CD4-positive, alpha-beta memory T cell (primary cell): ENCODE measurements at regions not wholly inside any gene's neighbourhood (a gene's known extent, or its start where the extent isn't known, plus 50 kb on each side); places are given as distances from the start of the nearest gene placed in this dataset.

Experiments used
- CTCF ChIA-PET: fragments of 350-600 bp; sonication (Branson Sonifier 250); formaldehyde crosslinking; loops from one replicate; lab custom pipeline; 2021; ENCODE audit warnings: inconsistent platforms; ENCODE audit not compliant: partially characterized antibody; lab: Charles Lee
- POLR2A ChIA-PET: fragments of 350-600 bp; sonication (Branson Sonifier 250); formaldehyde crosslinking; loops from one replicate; lab custom pipeline; 2021; ENCODE audit not compliant: partially characterized antibody; lab: Charles Lee
- DNase-seq, 5 donors: peaks; one replicate each; pipeline versions ENCODE4 v3.0.0 to v3.0.0-alpha.2; 2020 to 2022; ENCODE audit warnings: mixed read lengths in 1 of 5
- H3K27ac ChIP-seq: one replicate; pipeline ENCODE4 v1.7.0; 2013; ENCODE audit warnings: low read depth, low read length
- H3K27me3 ChIP-seq: 2 replicates; pipeline ENCODE4 v1.7.0; 2013; ENCODE audit warnings: mild to moderate bottlenecking, low read length, moderate library complexity; ENCODE audit not compliant: insufficient read depth
- H3K36me3 ChIP-seq: 2 replicates; pipeline ENCODE4 v1.7.0; 2013; ENCODE audit warnings: mild to moderate bottlenecking, low read length, moderate library complexity; ENCODE audit not compliant: insufficient read depth
- H3K4me1 ChIP-seq: 2 replicates; pipeline ENCODE4 v1.7.0; 2013; ENCODE audit warnings: mild to moderate bottlenecking, low read length, moderate library complexity; ENCODE audit not compliant: insufficient read depth
- H3K4me3 ChIP-seq, 2 donors: one replicate each; pipeline ENCODE4 v1.7.0; 2013; ENCODE audit warnings: low read length in 2 of 2, mild to moderate bottlenecking in 1 of 2
- H3K9me3 ChIP-seq, 2 donors: one replicate each; pipeline ENCODE4 v1.7.0; 2013; ENCODE audit warnings: low read length in 2 of 2, control low read depth in 1 of 2; ENCODE audit not compliant: control insufficient read depth in 1 of 2
- H3K27ac Mint-ChIP-seq, 7 donors: one replicate each; pipeline ENCODE4 v1.8.0; 2020 to 2021; ENCODE audit warnings: mixed read lengths in 7 of 7, mild to moderate bottlenecking in 6 of 7, inconsistent platforms in 3 of 7, moderate library complexity in 3 of 7
- H3K27me3 Mint-ChIP-seq, 2 donors: one replicate each; pipeline ENCODE4 v1.8.0; 2020 to 2021; ENCODE audit warnings: mixed read lengths in 2 of 2
- H3K36me3 Mint-ChIP-seq, 2 donors: one replicate each; pipeline ENCODE4 v1.8.0; 2020 to 2021; ENCODE audit warnings: mixed read lengths in 2 of 2, inconsistent platforms in 1 of 2, mild to moderate bottlenecking in 1 of 2
- H3K4me1 Mint-ChIP-seq, 4 donors: one replicate each; pipeline ENCODE4 v1.8.0; 2020 to 2021; ENCODE audit warnings: mixed read lengths in 4 of 4, mild to moderate bottlenecking in 1 of 4
- H3K4me3 Mint-ChIP-seq, 8 donors: one replicate each; pipeline ENCODE4 v1.8.0; 2020 to 2021; ENCODE audit warnings: mixed read lengths in 8 of 8, mild to moderate bottlenecking in 7 of 8, moderate library complexity in 6 of 8, inconsistent platforms in 3 of 8
- H3K9me3 Mint-ChIP-seq, 8 donors: one replicate each; pipeline ENCODE4 v1.8.0; 2020 to 2021; ENCODE audit warnings: mixed read lengths in 8 of 8, mild to moderate bottlenecking in 5 of 8, inconsistent platforms in 3 of 8, moderate library complexity in 1 of 8
- intact Hi-C: fragments of 100-400 bp; cut with micrococcal nuclease; formaldehyde crosslinking; loops from one replicate; pipeline ENCODE4 v1.15.1; 2023

DNA sequence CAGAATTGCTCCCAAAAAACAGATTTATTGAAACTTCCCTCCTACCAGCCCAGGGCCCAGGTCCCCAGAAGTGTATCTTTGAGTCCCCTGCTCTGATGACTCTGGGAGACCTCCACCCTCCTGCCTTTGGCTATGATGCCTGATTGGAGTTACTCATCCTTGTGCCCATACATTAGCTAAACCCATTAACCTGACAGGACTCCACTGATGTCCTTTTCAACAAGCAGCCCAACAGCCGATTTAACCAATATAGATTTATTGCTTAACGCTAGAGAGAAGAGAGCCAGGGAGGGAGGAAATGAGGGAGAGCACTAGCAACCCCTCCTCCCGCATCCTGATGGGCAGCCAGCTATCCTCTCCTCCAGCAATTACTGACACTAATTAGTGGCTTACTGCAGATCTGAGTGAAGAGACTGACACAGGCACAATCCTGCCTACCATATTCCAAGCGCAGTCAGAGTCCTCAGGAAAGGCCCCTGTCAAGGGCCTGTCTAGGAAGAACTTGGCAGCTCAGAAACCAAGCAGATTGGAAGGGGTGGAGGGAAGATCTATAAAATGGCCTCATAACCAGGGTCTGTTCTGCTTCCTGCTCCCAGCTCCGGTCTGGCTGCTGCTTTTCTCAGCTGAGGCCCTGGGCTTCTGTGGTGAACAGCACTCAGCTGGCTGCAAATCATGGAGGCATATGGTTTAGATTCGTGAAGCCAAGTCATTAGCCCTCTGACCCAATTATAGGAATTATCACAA is 484.5 kb upstream of the DAB1 start:
- Mint-ChIP-seq H3K36me3 (no peaks in the 10 kb centered on the region), H3K27me3 (no peaks in the 10 kb centered on the region), H3K27ac (no peak overlapping the region), H3K4me3 (no peak overlapping the region), H3K9me3 (peaks cover 0 to 5% (median 2%) of the 10 kb centered on the region in 8 donors), H3K4me1 (no peaks in the 10 kb centered on the region)
- H3K4me3 ChIP-seq, result no peak overlapping the region
- CTCF ChIA-PET, result no interaction called here
- no peak overlapping the region for H3K27ac ChIP-seq
- H3K4me1 ChIP-seq, result no peaks in the 10 kb centered on the region
- no peaks in the 10 kb centered on the region for H3K36me3 ChIP-seq
- no peak for DNase-seq
- intact Hi-C loops, result no loop called here
- POLR2A ChIA-PET, result no interaction called here
- no peaks in the 10 kb centered on the region for H3K9me3 ChIP-seq
- no peaks in the 10 kb centered on the region for H3K27me3 ChIP-seq

DNA sequence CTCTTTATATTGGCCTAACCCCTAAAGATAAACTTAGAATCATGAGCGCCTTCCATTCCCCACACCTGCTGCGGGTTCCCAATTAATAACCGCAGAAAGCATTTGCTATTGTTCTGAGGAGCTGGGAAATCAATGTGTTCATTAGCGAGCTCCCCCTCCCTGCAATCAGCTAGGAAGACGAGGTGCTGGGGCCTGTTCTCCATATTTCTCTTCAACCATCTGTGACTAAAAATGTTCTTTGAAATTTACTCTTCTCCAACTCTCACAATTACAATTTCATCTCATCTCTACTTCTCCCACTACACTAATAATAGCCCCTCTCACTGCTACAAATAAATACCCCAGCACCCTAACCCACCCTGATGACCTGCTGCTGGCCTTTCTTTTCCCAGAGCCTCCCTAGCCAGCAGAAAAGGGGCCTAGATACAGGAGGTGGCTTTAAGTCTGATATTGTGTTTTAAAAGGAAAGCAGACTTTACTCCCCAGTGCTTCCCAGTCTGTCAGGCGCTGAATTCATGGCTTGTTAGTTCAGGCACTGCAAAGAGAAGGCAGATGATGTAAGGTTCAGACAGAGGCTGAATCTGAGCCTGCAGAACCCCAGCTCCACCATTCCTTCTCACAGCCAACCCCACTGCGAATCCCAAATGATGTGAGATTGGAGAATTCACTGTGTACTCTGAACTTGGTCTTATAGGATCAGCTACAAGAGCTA is 477.5 kb upstream of the DAB1 start:
- CTCF ChIA-PET, result no interaction called here
- Mint-ChIP-seq H3K4me3 (no peak overlapping the region), H3K36me3 (no peaks in the 10 kb centered on the region), H3K27ac (no peak overlapping the region), H3K27me3 (peaks cover 1 to 3% of the 10 kb centered on the region in 2 donors), H3K9me3 (peaks cover 0 to 3% (median 0%) of the 10 kb centered on the region in 8 donors), H3K4me1 (no peaks in the 10 kb centered on the region)
- no peak overlapping the region for H3K4me3 ChIP-seq
- no peaks in the 10 kb centered on the region for H3K9me3 ChIP-seq
- no peaks in the 10 kb centered on the region for H3K4me1 ChIP-seq
- H3K36me3 ChIP-seq, result no peaks in the 10 kb centered on the region
- POLR2A ChIA-PET, result no interaction called here
- intact Hi-C loops, result no loop called here
- no peaks in the 10 kb centered on the region for H3K27me3 ChIP-seq
- no peak overlapping the region for H3K27ac ChIP-seq
- no peak for DNase-seq

- Mint-ChIP-seq H3K27ac (no peak overlapping the region), H3K27me3 (peaks cover 4 to 5% of the 10 kb centered on the region in 2 donors), H3K4me1 (no peaks in the 10 kb centered on the region), H3K9me3 (peaks cover 0 to 3% (median 0%) of the 10 kb centered on the region in 8 donors), H3K4me3 (no peak overlapping the region), H3K36me3 (no peaks in the 10 kb centered on the region)
- intact Hi-C loops, result no loop called here
- no peaks in the 10 kb centered on the region for H3K4me1 ChIP-seq
- CTCF ChIA-PET, result no interaction called here
- H3K27me3 ChIP-seq, result no peaks in the 10 kb centered on the region
- no peak for DNase-seq
- H3K27ac ChIP-seq, result no peak overlapping the region
- no peaks in the 10 kb centered on the region for H3K9me3 ChIP-seq
- POLR2A ChIA-PET, result no interaction called here
- no peaks in the 10 kb centered on the region for H3K36me3 ChIP-seq
- H3K4me3 ChIP-seq, result no peak overlapping the region
Observed at GRCh38 chr1:57898531-57898930, 474.7 kb upstream of the DAB1 start.

DNA sequence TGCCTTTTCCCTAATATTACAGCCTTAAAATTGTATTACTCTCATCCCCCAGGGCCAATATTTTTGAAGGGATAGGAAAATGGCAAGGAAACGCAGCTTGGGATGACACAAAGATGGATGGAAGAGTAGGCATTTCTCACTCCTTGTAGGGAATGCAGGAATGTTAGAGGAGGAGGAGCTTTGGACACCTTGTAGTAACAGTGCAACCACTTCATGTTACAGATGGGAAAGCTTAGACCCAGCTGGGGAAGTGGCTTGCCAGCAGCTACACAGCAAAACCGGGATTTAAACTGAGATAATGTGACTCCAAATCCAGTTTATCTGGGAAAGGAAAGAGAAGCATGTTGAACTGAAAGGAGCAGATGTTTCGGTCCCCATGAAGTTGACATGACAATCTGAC is 473.7 kb upstream of the DAB1 start:
- Histone ChIP-seq H3K4me1 (no peaks in the 10 kb centered on the region), H3K27me3 (no peaks in the 10 kb centered on the region), H3K36me3 (no peaks in the 10 kb centered on the region), H3K9me3 (no peaks in the 10 kb centered on the region), H3K4me3 (no peak overlapping the region), H3K27ac (no peak overlapping the region)
- POLR2A ChIA-PET, result no interaction called here
- Mint-ChIP-seq H3K27ac (no peak overlapping the region), H3K9me3 (peaks cover 0 to 3% (median 0%) of the 10 kb centered on the region in 8 donors), H3K4me1 (no peaks in the 10 kb centered on the region), H3K27me3 (peaks cover 4% of the 10 kb centered on the region in 2 donors), H3K4me3 (no peak overlapping the region), H3K36me3 (no peaks in the 10 kb centered on the region)
- intact Hi-C loops, result no loop called here
- DNase-seq, result no peak
- CTCF ChIA-PET, result no interaction called here

DNA sequence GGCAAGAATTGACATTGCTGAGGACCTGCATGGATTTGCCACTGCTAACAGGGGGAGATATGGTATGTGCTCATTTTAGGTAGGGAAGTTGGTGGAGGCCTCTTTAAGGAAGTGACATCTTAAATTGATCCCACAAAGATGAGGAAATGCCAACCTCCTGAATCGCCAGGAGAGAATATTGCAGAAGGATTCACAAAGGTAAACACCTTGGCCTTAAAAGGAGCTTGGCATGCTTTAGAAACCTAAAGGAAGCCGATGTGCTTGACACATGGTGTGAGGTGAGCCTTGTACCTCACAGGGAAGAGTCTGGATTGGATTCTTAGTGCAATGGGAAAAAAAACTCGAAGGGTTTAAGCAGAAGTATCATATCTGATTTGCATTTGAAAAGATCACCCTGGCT is 470.5 kb upstream of the DAB1 start:
- Histone ChIP-seq H3K27me3 (no peaks in the 10 kb centered on the region), H3K4me1 (no peaks in the 10 kb centered on the region), H3K27ac (no peak overlapping the region), H3K9me3 (no peaks in the 10 kb centered on the region), H3K36me3 (no peaks in the 10 kb centered on the region), H3K4me3 (no peak overlapping the region)
- no peaks in the 10 kb centered on the region for H3K4me1 Mint-ChIP-seq
- intact Hi-C loops, result no loop called here
- POLR2A ChIA-PET, result no interaction called here
- no peak overlapping the region for H3K27ac Mint-ChIP-seq
- CTCF ChIA-PET, result no interaction called here
- peaks cover 0 to 5% (median 0%) of the 10 kb centered on the region in 8 donors for H3K9me3 Mint-ChIP-seq
- H3K4me3 Mint-ChIP-seq, result no peak overlapping the region
- no peaks in the 10 kb centered on the region for H3K36me3 Mint-ChIP-seq
- DNase-seq, result no peak
- peaks cover 4 to 6% of the 10 kb centered on the region in 2 donors for H3K27me3 Mint-ChIP-seq

DNA sequence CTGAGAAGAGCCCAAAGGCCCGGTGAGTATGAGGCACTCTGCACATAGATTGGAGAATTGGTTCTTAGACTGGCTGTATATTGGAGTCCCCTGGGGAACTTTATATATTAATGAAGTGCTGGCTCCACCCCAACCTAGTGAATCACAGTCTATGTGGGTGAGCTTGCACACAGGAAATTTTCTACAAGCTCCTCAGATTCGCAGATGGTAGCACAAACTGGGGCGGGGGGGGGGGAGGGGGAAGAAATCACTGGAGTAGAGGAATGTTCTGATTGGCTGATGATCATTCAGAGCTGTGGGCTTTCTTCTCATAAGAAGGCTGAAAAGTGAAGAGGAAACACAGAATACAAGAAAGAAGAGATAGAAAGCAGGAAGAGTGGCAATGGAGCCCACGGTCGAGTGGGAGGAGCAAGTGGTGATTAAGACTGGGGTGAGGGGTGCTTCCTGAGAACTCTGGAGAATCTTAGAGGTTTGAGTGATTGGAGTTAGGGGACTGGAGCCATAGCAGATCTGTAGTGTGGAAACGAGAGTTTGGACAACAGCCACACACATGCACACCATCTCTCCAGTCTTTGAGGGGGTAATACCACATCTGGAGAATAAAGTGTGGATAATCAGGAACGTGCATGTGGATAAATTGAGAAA is 465.9 kb upstream of the DAB1 start:
- H3K9me3 ChIP-seq, result no peaks in the 10 kb centered on the region
- no peaks in the 10 kb centered on the region for H3K4me1 Mint-ChIP-seq
- H3K27me3 ChIP-seq, result no peaks in the 10 kb centered on the region
- no peaks in the 10 kb centered on the region for H3K36me3 Mint-ChIP-seq
- POLR2A ChIA-PET, result no interaction called here
- H3K27ac ChIP-seq, result no peak overlapping the region
- H3K36me3 ChIP-seq, result no peaks in the 10 kb centered on the region
- no peak for DNase-seq
- H3K27me3 Mint-ChIP-seq, result peaks cover 3 to 6% of the 10 kb centered on the region in 2 donors
- peaks cover 0 to 3% (median 0%) of the 10 kb centered on the region in 8 donors for H3K9me3 Mint-ChIP-seq
- no peak overlapping the region for H3K4me3 ChIP-seq
- no peak overlapping the region for H3K27ac Mint-ChIP-seq
- intact Hi-C loops, result no loop called here
- H3K4me1 ChIP-seq, result no peaks in the 10 kb centered on the region
- CTCF ChIA-PET, result no interaction called here
- no peak overlapping the region for H3K4me3 Mint-ChIP-seq

DNA sequence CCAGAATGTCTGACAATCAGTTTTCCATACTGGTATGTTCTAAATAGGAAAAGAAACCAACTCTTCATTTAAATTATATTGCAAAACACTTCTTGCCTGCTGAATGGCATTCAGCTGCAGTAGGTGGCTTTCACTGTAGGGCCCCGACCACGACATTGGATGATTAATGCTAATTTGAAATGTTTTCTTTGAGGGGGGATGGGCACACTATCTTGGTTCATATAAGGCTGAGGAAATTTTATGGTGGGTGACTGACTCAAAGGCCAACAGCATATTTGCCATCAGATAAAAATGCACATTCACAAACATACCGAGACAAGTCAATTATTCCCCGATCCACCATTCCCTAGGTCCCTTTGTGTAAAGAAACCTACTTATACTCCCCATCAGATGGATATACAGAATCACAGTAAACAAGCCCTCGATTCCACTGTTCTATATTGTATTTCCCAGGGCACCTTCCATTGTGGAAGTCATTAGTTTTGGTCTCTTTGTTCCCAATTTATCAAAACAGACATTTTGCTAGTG is 464.2 kb upstream of the DAB1 start:
- intact Hi-C loops, result no loop called here
- Mint-ChIP-seq H3K9me3 (peaks cover 0 to 3% (median 0%) of the 10 kb centered on the region in 8 donors), H3K27ac (no peak overlapping the region), H3K36me3 (no peaks in the 10 kb centered on the region), H3K27me3 (peaks cover 0 to 4% of the 10 kb centered on the region in 2 donors), H3K4me1 (no peaks in the 10 kb centered on the region), H3K4me3 (no peak overlapping the region)
- H3K9me3 ChIP-seq, result no peaks in the 10 kb centered on the region
- no peaks in the 10 kb centered on the region for H3K36me3 ChIP-seq
- no peak overlapping the region for H3K27ac ChIP-seq
- no peaks in the 10 kb centered on the region for H3K4me1 ChIP-seq
- H3K27me3 ChIP-seq, result no peaks in the 10 kb centered on the region
- DNase-seq, result no peak
- ChIA-PET CTCF (no interaction called here), POLR2A (no interaction called here)
- H3K4me3 ChIP-seq, result no peak overlapping the region
